ENCODE measurements at regions not wholly inside any gene's neighbourhood (a gene's known extent, or its start where the extent isn't known, plus 50 kb on each side); places are given as distances from the start of the nearest gene placed in this dataset.

GRCh38 chr12:131441638-131442336 is 269.1 kb upstream of the SFSWAP start:
- Histone ChIP-seq H3K4me3 (no peak overlapping the region), H3K36me3 (no peaks in the 10 kb centered on the region), H3K4me1 (no peaks in the 10 kb centered on the region), H3K27me3 (peaks cover 0 to 29% (median 0%) of the 10 kb centered on the region in 4 donors), H3K27ac (no peak overlapping the region), H3K9me3 (no peaks in the 10 kb centered on the region)
- WGBS, 2 donors: 72 to 79% methylated on average over 5 to 6 of the region's 9 CpGs
- DNase-seq: no peak
- intact Hi-C loops (cut with DNase I): no loop called here
- TF ChIP-seq POLR2A (IDR thresholded peaks at IDR 0.05): no peak
- TF ChIP-seq CTCF (IDR thresholded peaks at IDR 0.05): no peak

GRCh38 chr12:131442337-131442918 is 268.5 kb upstream of the SFSWAP start:
- H3K4me1 ChIP-seq: no peaks in the 10 kb centered on the region
- no peaks in the 10 kb centered on the region for H3K9me3 ChIP-seq
- no peaks in the 10 kb centered on the region for H3K36me3 ChIP-seq
- TF ChIP-seq POLR2A (IDR thresholded peaks at IDR 0.05): no peak
- no peak for TF ChIP-seq CTCF (IDR thresholded peaks at IDR 0.05)
- H3K27me3 ChIP-seq: peaks cover 0 to 23% (median 0%) of the 10 kb centered on the region in 4 donors
- no peak overlapping the region for H3K27ac ChIP-seq
- no peak for DNase-seq
- 72 to 84% methylated on average over 12 to 13 of the region's 14 CpGs for WGBS, 2 donors
- H3K4me3 ChIP-seq: no peak overlapping the region
- intact Hi-C loops (cut with DNase I): no loop called here

- 73 to 94% methylated on average over 3 to 7 of the region's 36 CpGs for WGBS, 2 donors
- no peak overlapping the region for H3K27ac ChIP-seq
- H3K27me3 ChIP-seq: peaks cover 0 to 16% (median 0%) of the 10 kb centered on the region in 4 donors
- H3K9me3 ChIP-seq: peaks cover 0 to 2% (median 0%) of the 10 kb centered on the region in 3 donors
- no peaks in the 10 kb centered on the region for H3K36me3 ChIP-seq
- TF ChIP-seq POLR2A (IDR thresholded peaks at IDR 0.05) (no peak), CTCF (IDR thresholded peaks at IDR 0.05) (no peak)
- DNase-seq: no peak
- no peaks in the 10 kb centered on the region for H3K4me1 ChIP-seq
- intact Hi-C loops (cut with DNase I): no loop called here
- no peak overlapping the region for H3K4me3 ChIP-seq
These were observed 267.6 kb upstream of the SFSWAP start for GRCh38 chr12:131443019-131444000.

GRCh38 chr12:131444220-131445164 is 266.4 kb upstream of the SFSWAP start:
- no peaks in the 10 kb centered on the region for H3K36me3 ChIP-seq
- H3K4me3 ChIP-seq: no peak overlapping the region
- no peaks in the 10 kb centered on the region for H3K4me1 ChIP-seq
- peaks cover 0 to 13% (median 0%) of the 10 kb centered on the region in 4 donors for H3K27me3 ChIP-seq
- TF ChIP-seq POLR2A (IDR thresholded peaks at IDR 0.05) (no peak), CTCF (IDR thresholded peaks at IDR 0.05) (no peak)
- WGBS, 2 donors: 55 to 73% methylated on average over 3 to 4 of the region's 24 CpGs
- no peak for DNase-seq
- intact Hi-C loops (cut with DNase I): no loop called here
- H3K9me3 ChIP-seq: peaks cover 0 to 10% (median 0%) of the 10 kb centered on the region in 3 donors
- H3K27ac ChIP-seq: no peak overlapping the region

Data from esophagus squamous epithelium (tissue), 5 donors.